ENCODE measurements at regions not wholly inside any gene's neighbourhood (a gene's known extent, or its start where the extent isn't known, plus 50 kb on each side); places are given as distances from the start of the nearest gene placed in this dataset.

DNA sequence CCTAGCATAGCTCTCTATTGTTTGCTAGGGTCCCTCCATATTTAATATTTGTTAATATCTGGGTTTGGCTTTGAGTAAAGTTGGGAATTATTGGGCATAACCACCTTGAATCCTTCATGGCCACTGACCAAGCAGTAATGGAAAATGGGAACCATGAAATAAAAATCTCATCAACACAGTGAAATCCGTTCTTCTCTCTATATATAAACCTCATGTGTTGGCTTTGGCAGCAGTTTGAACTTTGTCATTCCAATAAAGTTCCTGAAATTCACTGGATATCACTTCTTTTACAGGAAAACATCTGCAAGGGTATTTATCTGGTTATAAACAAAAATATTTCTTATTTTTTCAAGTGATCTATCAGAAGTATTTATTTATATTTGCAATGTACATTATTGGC lies 93.0 kb upstream of the MPDZ start:
- Histone ChIP-seq H3K9ac (ENCODE audit: insufficient read length) (no peak overlapping the region), H3K27ac (no peak overlapping the region), H3K4me3 (no peak overlapping the region), H3K36me3 (ENCODE audit: insufficient read depth, low read length) (no peaks in the 10 kb centered on the region), H3K9me3 (ENCODE audit: low read depth, low read length) (no peaks in the 10 kb centered on the region)
- no peak for TF ChIP-seq EZH2 (IDR thresholded peaks at IDR 0.05)
- no peak for TF ChIP-seq POLR2AphosphoS5 (IDR thresholded peaks at IDR 0.05; ENCODE audit: borderline replicate concordance, low read depth, low read length)
- no peak for TF ChIP-seq FOXP2 (optimal IDR thresholded peaks at IDR 0.05; ENCODE audit: control extremely low read depth, extremely low read length, insufficient read depth)
- no peak for DNase-seq (ENCODE audit: low read depth, low spot score)

DNA sequence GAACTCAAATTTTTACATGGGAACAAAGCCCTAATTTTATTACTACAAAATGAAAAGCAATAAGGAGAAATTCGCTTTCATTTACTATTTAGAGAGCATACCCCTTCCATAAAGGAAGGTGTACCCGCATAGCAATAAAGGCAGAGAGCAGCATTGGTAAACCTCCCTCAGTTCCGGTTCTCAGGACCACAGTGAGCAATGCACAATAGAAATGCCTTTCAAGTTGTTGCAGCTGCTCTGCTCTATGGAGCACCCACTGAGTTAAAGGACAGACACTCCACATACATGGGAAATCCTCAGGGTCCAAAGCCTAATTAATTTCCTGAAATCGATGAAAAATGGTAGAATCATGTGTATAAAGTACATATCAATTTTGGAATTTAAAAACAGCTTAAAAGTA lies 89.9 kb upstream of the MPDZ start:
- Histone ChIP-seq H3K27ac (peak overlapping the region; percentile 38; the same call in 1 of the 2 replicates), H3K36me3 (ENCODE audit: insufficient read depth, low read length) (no peaks in the 10 kb centered on the region), H3K9me3 (ENCODE audit: low read depth, low read length) (no peaks in the 10 kb centered on the region), H3K9ac (ENCODE audit: insufficient read length) (peak overlapping the region; percentile 17), H3K4me3 (peak overlapping the region; percentile 57)
- no peak for DNase-seq (ENCODE audit: low read depth, low spot score)
- no peak for TF ChIP-seq FOXP2 (optimal IDR thresholded peaks at IDR 0.05; ENCODE audit: control extremely low read depth, extremely low read length, insufficient read depth)
- no peak for TF ChIP-seq POLR2AphosphoS5 (IDR thresholded peaks at IDR 0.05; ENCODE audit: borderline replicate concordance, low read depth, low read length)
- no peak for TF ChIP-seq EZH2 (IDR thresholded peaks at IDR 0.05)

DNA sequence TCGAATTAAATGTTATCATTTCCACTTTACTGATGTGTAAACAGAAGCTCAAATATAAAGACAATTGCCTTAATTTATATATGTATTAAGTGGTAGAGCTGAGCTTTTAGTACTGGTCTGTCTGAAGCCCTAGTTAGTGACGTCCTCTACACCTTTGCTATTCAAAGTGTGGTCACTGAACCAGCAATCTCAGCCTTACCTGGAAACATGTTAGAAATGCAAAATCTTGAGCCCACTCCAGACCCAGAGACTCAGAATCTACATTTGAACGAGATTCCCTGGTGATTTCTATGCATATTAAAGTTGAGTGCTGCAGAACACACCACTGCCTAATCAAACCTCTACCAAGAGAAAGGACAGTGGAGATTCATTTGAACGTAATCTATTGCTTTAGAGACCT lies 88.3 kb upstream of the MPDZ start:
- Histone ChIP-seq H3K36me3 (ENCODE audit: insufficient read depth, low read length) (no peaks in the 10 kb centered on the region), H3K27ac (no peak overlapping the region), H3K9ac (ENCODE audit: insufficient read length) (no peak overlapping the region), H3K9me3 (ENCODE audit: low read depth, low read length) (no peaks in the 10 kb centered on the region), H3K4me3 (no peak overlapping the region)
- no peak for TF ChIP-seq FOXP2 (optimal IDR thresholded peaks at IDR 0.05; ENCODE audit: control extremely low read depth, extremely low read length, insufficient read depth)
- TF ChIP-seq EZH2 (IDR thresholded peaks at IDR 0.05): no peak
- TF ChIP-seq POLR2AphosphoS5 (IDR thresholded peaks at IDR 0.05; ENCODE audit: borderline replicate concordance, low read depth, low read length): no peak
- no peak for DNase-seq (ENCODE audit: low read depth, low spot score)

DNA sequence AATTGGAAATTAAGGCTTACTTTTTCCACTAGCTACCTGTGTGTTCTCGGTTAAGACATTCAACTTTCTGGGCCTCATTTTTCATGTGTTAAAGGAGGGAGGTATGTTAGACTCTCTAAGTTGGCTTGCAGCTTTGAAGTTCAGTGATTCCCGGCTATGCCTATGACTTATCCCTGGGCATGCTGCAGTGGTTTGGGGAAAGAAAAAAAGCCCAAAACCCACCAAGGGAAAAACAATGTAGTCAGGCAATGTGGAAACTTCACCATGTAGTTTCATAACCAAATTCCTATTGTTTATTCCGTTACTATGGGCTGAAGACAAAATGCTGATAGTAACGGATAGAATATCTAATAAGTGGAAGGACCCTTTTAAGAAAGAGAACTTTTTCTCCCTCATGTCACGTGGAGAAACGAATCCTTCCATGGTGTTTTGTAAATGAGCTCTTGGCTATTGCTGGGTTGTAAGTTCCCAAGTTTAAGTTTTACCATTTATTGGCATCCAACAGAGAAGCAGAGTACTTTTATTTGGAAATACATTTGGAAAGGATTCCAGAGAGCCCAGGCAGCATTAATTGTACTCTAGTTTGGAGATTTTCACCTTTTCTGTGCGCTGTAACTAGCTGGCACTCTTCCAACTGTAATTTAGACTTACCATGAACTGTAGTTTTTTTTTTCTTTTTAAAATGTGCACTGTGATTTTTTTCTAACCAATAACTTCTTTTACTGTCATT lies 84.9 kb upstream of the MPDZ start:
- Histone ChIP-seq H3K9ac (ENCODE audit: insufficient read length) (no peak overlapping the region), H3K36me3 (ENCODE audit: insufficient read depth, low read length) (no peaks in the 10 kb centered on the region), H3K9me3 (ENCODE audit: low read depth, low read length) (no peaks in the 10 kb centered on the region), H3K4me3 (peak overlapping the region; percentile 25; the same call in 1 of the 2 replicates), H3K27ac (peak overlapping the region; percentile 39)
- no peak for DNase-seq (ENCODE audit: low read depth, low spot score)
- TF ChIP-seq EZH2 (IDR thresholded peaks at IDR 0.05): no peak
- TF ChIP-seq FOXP2 (optimal IDR thresholded peaks at IDR 0.05; ENCODE audit: control extremely low read depth, extremely low read length, insufficient read depth): no peak
- TF ChIP-seq POLR2AphosphoS5 (IDR thresholded peaks at IDR 0.05; ENCODE audit: borderline replicate concordance, low read depth, low read length): no peak

DNA sequence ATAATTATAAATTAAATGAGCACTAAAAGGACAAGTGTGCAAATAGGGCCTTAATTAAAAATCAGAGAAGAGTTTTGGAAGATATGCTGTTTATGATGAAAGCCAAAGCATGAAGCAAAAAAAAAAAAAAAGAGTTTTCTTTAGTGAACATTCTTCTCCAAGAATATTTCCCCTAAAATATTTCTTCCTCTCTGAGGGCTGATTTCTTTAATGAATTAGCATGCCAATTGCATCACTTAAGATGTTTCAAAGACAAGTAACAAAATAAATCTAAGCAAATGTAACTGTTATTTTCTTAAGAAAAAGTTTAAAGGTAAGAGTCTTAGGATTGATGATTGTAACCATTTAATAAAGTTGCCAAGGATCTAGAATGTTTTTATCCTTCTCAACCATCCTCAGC lies 81.6 kb upstream of the MPDZ start:
- Histone ChIP-seq H3K4me3 (no peak overlapping the region), H3K9me3 (ENCODE audit: low read depth, low read length) (no peaks in the 10 kb centered on the region), H3K27ac (no peak overlapping the region), H3K9ac (ENCODE audit: insufficient read length) (no peak overlapping the region), H3K36me3 (ENCODE audit: insufficient read depth, low read length) (no peaks in the 10 kb centered on the region)
- DNase-seq (ENCODE audit: low read depth, low spot score): no peak
- no peak for TF ChIP-seq EZH2 (IDR thresholded peaks at IDR 0.05)
- TF ChIP-seq POLR2AphosphoS5 (IDR thresholded peaks at IDR 0.05; ENCODE audit: borderline replicate concordance, low read depth, low read length): no peak
- TF ChIP-seq FOXP2 (optimal IDR thresholded peaks at IDR 0.05; ENCODE audit: control extremely low read depth, extremely low read length, insufficient read depth): no peak

DNA sequence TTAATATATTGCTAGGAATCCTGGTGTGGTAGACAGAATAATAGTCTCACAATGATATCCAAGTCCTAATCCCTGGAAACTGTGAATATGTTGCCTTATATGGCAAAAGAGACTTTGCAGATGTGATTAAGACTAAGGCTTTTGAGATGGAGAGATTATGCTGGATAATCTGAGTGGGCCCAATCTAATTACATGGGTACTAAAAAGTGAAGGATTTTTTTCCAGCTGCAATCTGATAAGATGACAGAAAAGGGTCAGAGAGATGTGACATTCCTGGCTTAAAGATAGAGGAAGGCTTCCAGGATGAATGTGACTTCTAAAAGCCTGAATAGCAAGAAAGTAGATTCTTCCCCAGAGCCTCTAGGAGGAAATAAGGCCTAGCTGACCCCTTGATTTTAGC lies 80.7 kb upstream of the MPDZ start:
- no peak for TF ChIP-seq EZH2 (IDR thresholded peaks at IDR 0.05)
- no peak for TF ChIP-seq POLR2AphosphoS5 (IDR thresholded peaks at IDR 0.05; ENCODE audit: borderline replicate concordance, low read depth, low read length)
- no peak for TF ChIP-seq FOXP2 (optimal IDR thresholded peaks at IDR 0.05; ENCODE audit: control extremely low read depth, extremely low read length, insufficient read depth)
- Histone ChIP-seq H3K9me3 (ENCODE audit: low read depth, low read length) (no peaks in the 10 kb centered on the region), H3K27ac (no peak overlapping the region), H3K9ac (ENCODE audit: insufficient read length) (no peak overlapping the region), H3K4me3 (no peak overlapping the region), H3K36me3 (ENCODE audit: insufficient read depth, low read length) (no peaks in the 10 kb centered on the region)
- DNase-seq (ENCODE audit: low read depth, low spot score): no peak

DNA sequence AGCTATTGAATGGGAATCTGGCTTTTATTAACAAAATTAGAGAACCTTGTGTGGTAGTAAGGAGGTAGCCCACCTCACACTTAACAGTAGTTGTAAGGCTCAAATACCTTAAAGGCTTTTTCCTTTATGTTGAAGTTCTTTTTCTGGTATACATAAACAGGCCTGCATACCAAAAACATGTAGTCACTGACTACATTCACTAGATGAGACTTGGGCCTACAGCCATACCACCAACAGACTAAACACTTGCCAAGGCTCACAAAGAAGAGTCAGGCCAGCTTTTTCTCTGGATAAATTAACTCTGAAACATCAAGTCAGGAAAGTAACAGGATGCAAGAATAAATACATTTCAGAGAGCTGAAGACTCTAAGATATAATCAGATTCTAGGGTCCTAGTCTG lies 78.6 kb upstream of the MPDZ start:
- H3K4me3 ChIP-seq: no peak overlapping the region
- no peak overlapping the region for H3K27ac ChIP-seq
- TF ChIP-seq POLR2AphosphoS5 (IDR thresholded peaks at IDR 0.05; ENCODE audit: borderline replicate concordance, low read depth, low read length) (no peak), EZH2 (IDR thresholded peaks at IDR 0.05) (no peak), FOXP2 (optimal IDR thresholded peaks at IDR 0.05; ENCODE audit: control extremely low read depth, extremely low read length, insufficient read depth) (no peak)
- H3K36me3 ChIP-seq (ENCODE audit: insufficient read depth, low read length): no peaks in the 10 kb centered on the region
- no peak overlapping the region for H3K9ac ChIP-seq (ENCODE audit: insufficient read length)
- DNase-seq (ENCODE audit: low read depth, low spot score): no peak
- no peaks in the 10 kb centered on the region for H3K9me3 ChIP-seq (ENCODE audit: low read depth, low read length)

DNA sequence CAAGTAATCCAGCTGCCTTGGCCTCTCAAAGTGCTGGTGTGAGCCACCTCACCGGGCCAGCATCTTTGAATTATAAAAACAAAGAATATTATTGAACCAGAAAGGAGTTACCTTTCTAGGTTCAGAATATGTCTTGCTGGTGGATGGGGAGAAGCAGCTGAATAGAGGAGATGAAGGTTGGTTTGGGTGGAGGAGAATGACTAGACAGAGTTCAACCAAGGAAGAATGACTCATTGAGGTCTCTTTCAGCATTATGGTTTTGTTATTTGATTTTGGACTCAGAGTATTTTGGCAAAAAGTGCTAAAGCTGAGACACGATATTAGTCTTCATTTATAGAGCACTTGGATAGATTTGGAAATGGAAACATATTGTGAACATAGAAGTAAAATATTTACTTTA lies 75.2 kb upstream of the MPDZ start:
- Histone ChIP-seq H3K9me3 (ENCODE audit: low read depth, low read length) (no peaks in the 10 kb centered on the region), H3K27ac (no peak overlapping the region), H3K36me3 (ENCODE audit: insufficient read depth, low read length) (no peaks in the 10 kb centered on the region), H3K9ac (ENCODE audit: insufficient read length) (no peak overlapping the region), H3K4me3 (no peak overlapping the region)
- TF ChIP-seq POLR2AphosphoS5 (IDR thresholded peaks at IDR 0.05; ENCODE audit: borderline replicate concordance, low read depth, low read length): no peak
- no peak for TF ChIP-seq FOXP2 (optimal IDR thresholded peaks at IDR 0.05; ENCODE audit: control extremely low read depth, extremely low read length, insufficient read depth)
- TF ChIP-seq EZH2 (IDR thresholded peaks at IDR 0.05): no peak
- no peak for DNase-seq (ENCODE audit: low read depth, low spot score)

Data from SK-N-MC (cell line).